ENCODE measurements at regions not wholly inside any gene's neighbourhood (a gene's known extent, or its start where the extent isn't known, plus 50 kb on each side); places are given as distances from the start of the nearest gene placed in this dataset.

GRCh38 chr6:93045156-93045555 is 374.2 kb downstream of the EPHA7 start (continued):
- TF ChIP-seq ATF3 (IDR thresholded peaks at IDR 0.05; ENCODE audit: insufficient read depth, low read depth, low read length) (no peak), POU5F1 (IDR thresholded peaks at IDR 0.05; ENCODE audit: low read depth, low read length) (no peak), CHD2 (IDR thresholded peaks at IDR 0.05; ENCODE audit: low read length) (no peak)

All from H1 (cell line).